ENCODE measurements at regions not wholly inside any gene's neighbourhood (a gene's known extent, or its start where the extent isn't known, plus 50 kb on each side); places are given as distances from the start of the nearest gene placed in this dataset.

- TF ChIP-seq JUN (IDR thresholded peaks at IDR 0.05; ENCODE audit: low read depth, low read length) (no peak), PHF8 (conservative IDR thresholded peaks at IDR 0.05; ENCODE audit: low read depth, low read length) (no peak), POLR2AphosphoS5 (IDR thresholded peaks at IDR 0.05; ENCODE audit: low read depth, low read length) (no peak), SUZ12 (IDR thresholded peaks at IDR 0.05; ENCODE audit: low read length) (no peak)
Measured at GRCh38 chr19:56971230-56971629, 130.7 kb upstream of the PEG3 start.

More at GRCh38 chr19:56971230-56971629, 130.7 kb upstream of the PEG3 start:
- Histone ChIP-seq H2BK20ac (ENCODE audit: low read length) (no peak overlapping the region), H3K4ac (replicated peaks; ENCODE audit: insufficient read length, low read depth, low read length) (no peak overlapping the region), H4K8ac (ENCODE audit: extremely low read depth, insufficient read depth, low read length) (no peak overlapping the region), H3K27ac (ENCODE audit: low read depth, low read length) (no peak overlapping the region), H3K27me3 (replicated peaks in 1 of 4; ENCODE audit: control insufficient read depth in 3 of 4, extremely low read depth in 1 of 4, insufficient read depth in 3 of 4, low read length in 3 of 4) (no peaks in the 10 kb centered on the region; a peak in 2 of 7 replicates), H3K9ac (replicated peaks in 1 of 4; ENCODE audit: extremely low read depth in 1 of 4, low read depth in 3 of 4, low read length in 3 of 4) (no peak overlapping the region), H4K91ac (replicated peaks; ENCODE audit: insufficient read length, low read length) (no peak overlapping the region), H3K14ac (ENCODE audit: insufficient read length) (no peak overlapping the region), H3K56ac (replicated peaks; ENCODE audit: insufficient read length, low read depth, low read length) (no peak overlapping the region), H3K4me3 (ENCODE audit: extremely low read depth in 1 of 4, insufficient read depth in 2 of 4, low read depth in 3 of 4, low read length in 4 of 4) (no peak overlapping the region), H3K79me1 (ENCODE audit: low read depth, low read length) (no peaks in the 10 kb centered on the region), H2BK12ac (ENCODE audit: low read depth, low read length) (no peak overlapping the region), H3K9me3 (ENCODE audit: insufficient read depth in 2 of 2, low read depth in 1 of 2, low read length in 1 of 2) (peaks cover 63 to 85% of the 10 kb centered on the region in 2 experiments), H4K5ac (ENCODE audit: insufficient read length, low read depth, low read length) (no peak overlapping the region), H4K20me1 (replicated peaks in 1 of 2; ENCODE audit: control insufficient read depth in 1 of 2, insufficient read depth in 2 of 2, low read length in 2 of 2) (no peaks in the 10 kb centered on the region), H2AFZ (ENCODE audit: low read length) (no peak overlapping the region), H3K4me1 (replicated peaks in 1 of 4; ENCODE audit: control insufficient read depth in 3 of 4, insufficient read depth in 4 of 4, low read length in 3 of 4) (no peaks in the 10 kb centered on the region; a peak in 1 of 7 replicates), H3K18ac (ENCODE audit: extremely low read depth, low read length) (no peak overlapping the region), H2BK5ac (ENCODE audit: low read depth, low read length) (no peak overlapping the region), H2AK5ac (ENCODE audit: low read depth, low read length) (no peak overlapping the region), H3K23me2 (ENCODE audit: low read depth, low read length) (no peaks in the 10 kb centered on the region; the same call in 1 of the 2 replicates), H3K79me2 (ENCODE audit: control insufficient read depth in 1 of 2, insufficient read depth in 2 of 2, low read length in 2 of 2) (no peaks in the 10 kb centered on the region), H2BK15ac (ENCODE audit: low read length) (no peak overlapping the region), H3K4me2 (ENCODE audit: insufficient read depth in 1 of 2, low read depth in 2 of 2, low read length in 2 of 2) (no peak overlapping the region), H2BK120ac (replicated peaks; ENCODE audit: low read depth, low read length) (no peak overlapping the region), H3K23ac (ENCODE audit: insufficient read length) (no peak overlapping the region), H3K36me3 (ENCODE audit: control insufficient read depth in 2 of 4, insufficient read depth in 4 of 4, low read length in 3 of 4) (no peaks in the 10 kb centered on the region)
- WGBS, 2 experiments (ENCODE audit: extremely low coverage in 1 of 2, insufficient coverage in 1 of 2, insufficient read length in 1 of 2, insufficient replicate concordance in 2 of 2, low coverage in 1 of 2, low lambda C conversion rate in 2 of 2, missing lambda C conversion rate in 1 of 2): 74% methylated on average over 14 of the region's 14 CpGs; no CpG with 5 or more reads in 1 of the 2 experiments
- DNase-seq (ENCODE audit: low read depth in 1 of 2, low spot score in 2 of 2) (no peak), FAIRE-seq (no peak)
- ChIA-PET POLR2A (ENCODE audit: partially characterized antibody) (no interaction called here), CTCF (ENCODE audit: partially characterized antibody) (no interaction called here)
